ENCODE measurements at regions not wholly inside any gene's neighbourhood (a gene's known extent, or its start where the extent isn't known, plus 50 kb on each side); places are given as distances from the start of the nearest gene placed in this dataset.

DNA sequence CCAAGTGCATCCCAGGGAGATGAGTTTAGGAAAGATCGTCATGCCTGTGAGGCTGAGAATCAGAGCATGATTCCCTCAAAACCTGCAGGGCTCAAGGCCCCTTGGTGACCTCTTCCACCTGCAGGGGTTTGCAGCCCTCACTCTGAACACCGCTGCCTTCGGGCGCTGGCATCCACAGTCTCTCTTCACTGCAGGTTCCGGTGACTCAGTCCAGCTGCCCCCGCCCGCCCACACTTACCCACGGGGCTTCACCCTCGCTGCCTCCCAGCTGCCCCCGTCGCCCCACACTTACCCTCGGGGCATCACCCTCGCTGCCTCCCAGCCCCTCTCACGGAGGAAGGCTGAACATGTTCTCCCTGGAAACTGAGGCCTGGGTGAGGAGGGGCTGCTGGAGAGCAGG is 277.1 kb downstream of the XXYLT1 start:
- no peaks in the 10 kb centered on the region for H3K36me3 ChIP-seq
- peak in 1 of 2 experiments; percentile 31 for DNase-seq (ENCODE audit: low read depth in 1 of 2, low spot score in 2 of 2)
- no peaks in the 10 kb centered on the region for H3K27me3 ChIP-seq (replicated peaks)
- no peak overlapping the region for H3K27ac ChIP-seq
- H3K4me1 ChIP-seq (replicated peaks): peaks cover 7% of the 10 kb centered on the region
- no peak overlapping the region for H3K4me3 ChIP-seq
- no peaks in the 10 kb centered on the region for H3K9me3 ChIP-seq (replicated peaks)

GRCh38 chr3:194994551-194994981 is 276.4 kb downstream of the XXYLT1 start:
- Histone ChIP-seq H3K36me3 (no peaks in the 10 kb centered on the region), H3K27me3 (replicated peaks) (no peaks in the 10 kb centered on the region), H3K27ac (no peak overlapping the region), H3K4me3 (no peak overlapping the region), H3K4me1 (replicated peaks) (no peaks in the 10 kb centered on the region; the same call in 1 of the 2 replicates), H3K9me3 (replicated peaks) (no peaks in the 10 kb centered on the region)
- peak in 1 of 2 experiments; percentile 26 for DNase-seq (ENCODE audit: low read depth in 1 of 2, low spot score in 2 of 2)

- Histone ChIP-seq H3K27ac (no peak overlapping the region), H3K27me3 (replicated peaks) (no peaks in the 10 kb centered on the region), H3K4me3 (no peak overlapping the region), H3K4me1 (replicated peaks) (no peaks in the 10 kb centered on the region), H3K9me3 (replicated peaks) (no peaks in the 10 kb centered on the region), H3K36me3 (no peaks in the 10 kb centered on the region)
- DNase-seq (ENCODE audit: low read depth in 1 of 2, low spot score in 2 of 2): peak in 1 of 2 experiments; percentile 14
Observed at GRCh38 chr3:194995334-194995733, 275.6 kb downstream of the XXYLT1 start.

- Histone ChIP-seq H3K36me3 (no peaks in the 10 kb centered on the region), H3K27ac (no peak overlapping the region), H3K9me3 (replicated peaks) (no peaks in the 10 kb centered on the region), H3K27me3 (replicated peaks) (no peaks in the 10 kb centered on the region), H3K4me1 (replicated peaks) (no peaks in the 10 kb centered on the region), H3K4me3 (no peak overlapping the region)
- DNase-seq (ENCODE audit: low read depth in 1 of 2, low spot score in 2 of 2): no peak
Observed at GRCh38 chr3:194995922-194996321, 275.0 kb downstream of the XXYLT1 start.

DNA sequence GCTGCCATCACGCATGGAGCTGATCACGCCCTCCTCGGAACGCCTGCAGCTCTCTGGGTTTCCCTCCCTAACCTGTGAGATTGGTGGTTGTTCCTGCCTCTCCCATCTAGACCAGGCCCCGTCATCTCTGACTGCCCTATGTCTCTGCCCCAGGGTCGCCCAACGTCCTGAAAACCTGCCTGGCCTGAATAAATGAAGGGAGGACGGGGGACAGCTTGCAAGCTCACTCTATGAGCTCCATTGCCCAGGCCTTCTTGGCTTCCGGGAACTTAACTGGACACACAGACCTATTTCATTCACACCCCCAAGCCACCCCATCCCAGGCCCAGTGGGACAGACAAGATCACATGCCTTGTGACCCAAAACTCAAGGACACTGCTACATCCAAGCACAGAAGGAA is 274.2 kb downstream of the XXYLT1 start:
- Histone ChIP-seq H3K36me3 (no peaks in the 10 kb centered on the region), H3K4me3 (no peak overlapping the region), H3K4me1 (replicated peaks) (no peaks in the 10 kb centered on the region), H3K27ac (no peak overlapping the region), H3K27me3 (replicated peaks) (no peaks in the 10 kb centered on the region), H3K9me3 (replicated peaks) (no peaks in the 10 kb centered on the region)
- no peak for DNase-seq (ENCODE audit: low read depth in 1 of 2, low spot score in 2 of 2)

DNA sequence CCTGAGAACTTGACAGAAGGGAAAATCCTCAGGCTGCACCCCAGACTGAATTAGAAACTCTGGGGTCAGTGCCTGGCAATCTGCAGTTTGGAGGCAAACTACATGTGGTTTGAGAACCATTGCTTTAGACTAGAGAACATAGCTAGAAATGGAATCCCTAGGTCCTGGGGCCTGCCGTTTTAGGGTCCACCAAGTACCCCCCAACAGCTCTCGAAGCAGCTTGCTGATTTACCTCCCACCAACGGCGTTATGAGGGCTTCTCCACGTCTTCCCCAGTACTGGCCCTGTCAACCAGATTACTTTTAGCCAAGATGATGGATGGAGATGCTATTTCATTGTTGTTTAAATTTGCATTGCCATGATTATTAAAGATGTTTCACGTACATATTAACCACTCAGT is 272.5 kb downstream of the XXYLT1 start:
- H3K27me3 ChIP-seq (replicated peaks): no peaks in the 10 kb centered on the region
- no peaks in the 10 kb centered on the region for H3K4me1 ChIP-seq (replicated peaks)
- no peak overlapping the region for H3K4me3 ChIP-seq
- H3K36me3 ChIP-seq: no peaks in the 10 kb centered on the region
- no peaks in the 10 kb centered on the region for H3K9me3 ChIP-seq (replicated peaks)
- DNase-seq (ENCODE audit: low read depth in 1 of 2, low spot score in 2 of 2): peak in 1 of 2 experiments; percentile 4
- H3K27ac ChIP-seq: no peak overlapping the region

- H3K27me3 ChIP-seq (replicated peaks): no peaks in the 10 kb centered on the region
Observed at GRCh38 chr3:194998948-194999347, 272.0 kb downstream of the XXYLT1 start.

GRCh38 chr3:194999491-194999890 is 271.5 kb downstream of the XXYLT1 start:
- H3K4me1 ChIP-seq (replicated peaks): no peaks in the 10 kb centered on the region
- H3K4me3 ChIP-seq: no peak overlapping the region
- no peaks in the 10 kb centered on the region for H3K27me3 ChIP-seq (replicated peaks)
- peak in 1 of 2 experiments; percentile 17 for DNase-seq (ENCODE audit: low read depth in 1 of 2, low spot score in 2 of 2)
- H3K36me3 ChIP-seq: no peaks in the 10 kb centered on the region
- no peak overlapping the region for H3K27ac ChIP-seq
- H3K9me3 ChIP-seq (replicated peaks): no peaks in the 10 kb centered on the region

More at GRCh38 chr3:194998948-194999347, 272.0 kb downstream of the XXYLT1 start:
- Histone ChIP-seq H3K27ac (no peak overlapping the region), H3K4me1 (replicated peaks) (no peaks in the 10 kb centered on the region), H3K36me3 (no peaks in the 10 kb centered on the region), H3K4me3 (no peak overlapping the region), H3K9me3 (replicated peaks) (no peaks in the 10 kb centered on the region)
- DNase-seq (ENCODE audit: low read depth in 1 of 2, low spot score in 2 of 2): peak in 1 of 2 experiments; percentile 29

DNA sequence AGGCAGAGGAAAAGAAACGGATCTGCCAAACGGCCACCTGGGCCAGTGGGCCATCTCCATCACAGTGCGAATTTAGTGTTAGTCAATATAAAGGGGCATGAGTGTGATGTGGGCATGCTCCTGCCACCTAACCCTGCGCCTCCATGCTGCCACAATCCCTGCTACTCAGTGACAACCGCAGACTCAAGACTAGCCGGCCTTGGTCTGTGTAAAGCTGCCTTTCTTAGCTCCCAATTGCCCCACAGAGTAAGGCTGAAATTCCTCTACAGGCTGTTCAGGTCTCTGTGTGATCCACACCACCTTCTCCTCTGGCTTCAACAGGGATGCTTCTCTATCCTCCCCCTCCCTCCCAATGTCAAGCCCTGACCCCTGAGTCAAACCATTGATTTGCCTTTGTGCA is 269.7 kb downstream of the XXYLT1 start:
- Histone ChIP-seq H3K27me3 (replicated peaks) (no peaks in the 10 kb centered on the region), H3K4me3 (no peak overlapping the region), H3K36me3 (no peaks in the 10 kb centered on the region), H3K9me3 (replicated peaks) (no peaks in the 10 kb centered on the region), H3K27ac (no peak overlapping the region), H3K4me1 (replicated peaks) (no peaks in the 10 kb centered on the region)
- DNase-seq (ENCODE audit: low read depth in 1 of 2, low spot score in 2 of 2): peak in 1 of 2 experiments; percentile 8

DNA sequence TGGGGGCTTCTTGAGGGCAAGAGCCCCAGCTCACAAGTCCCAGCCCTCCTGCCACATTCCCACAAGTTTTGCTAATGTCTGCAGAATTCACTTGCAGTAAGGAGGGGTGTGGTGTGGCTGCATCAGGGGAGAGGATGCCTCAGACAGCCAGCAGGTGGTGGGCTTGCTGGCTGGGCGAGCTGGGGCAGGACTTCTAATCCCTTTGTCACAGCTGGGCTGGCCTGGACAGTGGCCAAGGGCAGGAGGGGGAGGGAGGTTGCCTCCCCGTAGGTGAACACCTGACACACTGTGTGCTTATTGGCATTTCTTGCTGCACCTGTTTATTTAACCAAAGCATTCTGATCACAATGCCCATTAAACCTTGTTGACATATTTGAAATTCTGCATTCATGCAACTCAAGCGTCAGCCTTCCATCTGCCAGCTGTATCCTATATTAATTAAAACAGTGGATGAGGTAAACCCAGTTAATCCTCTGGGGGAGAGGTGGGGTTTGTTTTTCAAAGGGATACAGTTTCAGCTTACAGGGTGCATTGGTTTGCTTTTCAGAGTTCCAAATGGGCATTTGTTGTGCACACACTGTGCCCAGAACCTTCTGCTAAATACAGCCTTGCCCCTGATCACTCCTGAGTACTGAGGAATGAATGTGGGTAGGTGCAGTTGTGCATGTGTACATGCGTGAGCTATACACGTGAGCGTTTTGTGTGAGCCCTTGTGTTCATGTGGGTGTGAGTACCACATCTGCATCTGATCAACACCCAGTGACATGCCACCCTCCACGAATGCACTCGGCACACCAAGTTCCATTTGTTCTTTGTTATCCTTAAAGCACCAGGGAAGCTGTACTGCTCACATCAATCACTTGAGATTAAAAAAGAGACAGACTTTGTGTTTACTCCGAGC is 268.7 kb downstream of the XXYLT1 start:
- peak; percentile 20 to 47 for DNase-seq (ENCODE audit: low read depth in 1 of 2, low spot score in 2 of 2)
- H3K27me3 ChIP-seq (replicated peaks): no peaks in the 10 kb centered on the region
- no peak overlapping the region for H3K4me3 ChIP-seq
- H3K36me3 ChIP-seq: no peaks in the 10 kb centered on the region
- H3K4me1 ChIP-seq (replicated peaks): no peaks in the 10 kb centered on the region
- H3K27ac ChIP-seq: no peak overlapping the region
- no peaks in the 10 kb centered on the region for H3K9me3 ChIP-seq (replicated peaks)

- Histone ChIP-seq H3K4me3 (no peak overlapping the region), H3K27ac (no peak overlapping the region), H3K4me1 (replicated peaks) (no peaks in the 10 kb centered on the region), H3K9me3 (replicated peaks) (no peaks in the 10 kb centered on the region), H3K36me3 (no peaks in the 10 kb centered on the region), H3K27me3 (replicated peaks) (no peaks in the 10 kb centered on the region; the same call in 1 of the 2 replicates)
- DNase-seq (ENCODE audit: low read depth in 1 of 2, low spot score in 2 of 2): peak in 1 of 2 experiments; percentile 26
Observed at GRCh38 chr3:195003006-195003892, 267.7 kb downstream of the XXYLT1 start.

DNA sequence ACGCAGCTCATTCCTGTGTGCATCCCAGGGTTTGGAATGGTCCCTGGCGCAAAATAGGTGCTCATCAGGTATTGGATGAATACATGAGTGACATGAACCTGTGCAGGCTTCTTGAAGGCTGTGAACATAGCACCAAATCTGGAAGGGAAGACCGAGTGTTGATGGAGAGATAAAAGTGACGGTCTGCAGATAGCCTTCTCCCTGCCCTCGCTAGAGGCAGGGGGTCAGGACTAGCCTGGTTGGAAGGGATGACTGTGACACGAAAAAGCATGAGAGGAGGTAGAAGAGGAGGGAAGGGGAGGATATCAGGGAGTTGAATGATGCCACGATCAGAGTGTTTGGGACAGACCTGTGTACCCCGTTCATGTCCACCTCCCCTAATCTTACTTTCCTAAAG is 267.1 kb downstream of the XXYLT1 start:
- Histone ChIP-seq H3K4me3 (no peak overlapping the region), H3K27ac (no peak overlapping the region), H3K4me1 (replicated peaks) (no peaks in the 10 kb centered on the region), H3K9me3 (replicated peaks) (no peaks in the 10 kb centered on the region), H3K36me3 (no peaks in the 10 kb centered on the region), H3K27me3 (replicated peaks) (no peaks in the 10 kb centered on the region; the same call in 1 of the 2 replicates)
- peak in 1 of 2 experiments; percentile 11 for DNase-seq (ENCODE audit: low read depth in 1 of 2, low spot score in 2 of 2)

DNA sequence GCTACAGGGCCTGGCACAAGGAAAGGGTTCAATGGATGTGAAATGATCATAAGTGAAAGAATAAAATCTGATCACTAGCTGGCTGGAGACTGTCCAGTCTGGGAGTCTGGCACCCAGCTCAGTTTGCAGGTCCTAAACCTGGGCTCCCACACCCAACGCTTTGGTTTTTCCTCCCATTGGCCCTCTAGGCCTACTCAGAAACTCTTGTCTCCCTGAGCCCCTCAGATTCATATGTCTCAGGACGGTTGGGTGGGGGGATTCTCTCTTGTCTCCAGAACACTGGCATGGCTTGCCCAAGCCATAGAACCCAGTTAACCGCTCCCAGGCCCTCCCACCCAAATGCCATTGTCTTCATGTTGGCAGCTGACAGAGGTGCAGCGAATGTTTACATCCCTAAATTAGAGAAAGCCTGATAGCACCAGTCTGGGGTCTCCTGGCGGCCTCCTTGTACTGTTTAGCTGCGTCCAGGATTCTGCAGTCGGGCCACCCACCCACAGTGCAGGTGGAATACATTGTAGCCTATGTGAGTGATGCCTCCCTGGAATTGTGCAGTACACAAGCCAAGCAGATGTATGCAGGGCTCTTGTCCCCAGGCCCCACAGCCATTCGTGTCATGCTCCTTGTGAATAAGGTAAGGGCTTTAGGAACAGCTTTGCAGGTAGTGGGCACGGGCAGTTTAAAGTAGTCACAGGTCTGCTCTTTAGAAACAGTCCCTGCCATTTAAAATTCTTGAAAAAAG is 266.3 kb downstream of the XXYLT1 start:
- Histone ChIP-seq H3K27ac (no peak overlapping the region), H3K27me3 (replicated peaks) (no peaks in the 10 kb centered on the region; the same call in 1 of the 2 replicates), H3K4me3 (no peak overlapping the region), H3K4me1 (replicated peaks) (no peaks in the 10 kb centered on the region), H3K36me3 (no peaks in the 10 kb centered on the region), H3K9me3 (replicated peaks) (no peaks in the 10 kb centered on the region)
- peak in 1 of 2 experiments; percentile 29 for DNase-seq (ENCODE audit: low read depth in 1 of 2, low spot score in 2 of 2)

All from SJSA1 (cell line).